H1 (cell line): ENCODE measurements at regions not wholly inside any gene's neighbourhood (a gene's known extent, or its start where the extent isn't known, plus 50 kb on each side); places are given as distances from the start of the nearest gene placed in this dataset.

ENCODE experiments used
- CTCF ChIA-PET: fragments of 300-600 bp; sonication (Branson Sonifier 250); formaldehyde crosslinking; loops from one replicate; lab custom pipeline; 2021; ENCODE audit not compliant: partially characterized antibody; lab: Charles Lee
- POLR2A ChIA-PET: fragments of 300-600 bp; sonication (Branson Sonifier 250); formaldehyde crosslinking; loops from one replicate; lab custom pipeline; 2021; ENCODE audit warnings: inconsistent platforms; ENCODE audit not compliant: partially characterized antibody; lab: Charles Lee
- DNase-seq, 2 experiments: peaks; one replicate each; pipeline versions ENCODE4 v3.0.0 to v3.0.0-alpha.2; 2010 to 2022; ENCODE audit warnings: low spot score in 2 of 2, low read depth in 1 of 2, mixed read lengths in 1 of 2
- FAIRE-seq: peaks from 2 replicates; lab custom pipeline; 2011; peaks lifted over from hg19 to GRCh38; lab: Jason Lieb, UNC
- H2AFZ ChIP-seq: 2 replicates; pipeline ENCODE4 v1.8.1; 2012; ENCODE audit warnings: low read length, inconsistent platforms
- H2AK5ac ChIP-seq: 2 replicates; pipeline ENCODE4 v1.6.1; 2013; ENCODE audit warnings: low read depth, low read length
- H2BK120ac ChIP-seq: replicated peaks from 2 replicates; pipeline ENCODE3; 2013; ENCODE audit warnings: low read depth, low read length, inconsistent platforms
- H2BK12ac ChIP-seq: 2 replicates; pipeline ENCODE4 v1.6.1; 2013; ENCODE audit warnings: low read depth, low read length
- H2BK15ac ChIP-seq: 2 replicates; pipeline ENCODE4 v1.6.1; 2013; ENCODE audit warnings: low read length
- H2BK20ac ChIP-seq: 2 replicates; pipeline ENCODE4 v1.6.1; 2013; ENCODE audit warnings: low read length
- H2BK5ac ChIP-seq: 2 replicates; pipeline ENCODE4 v1.6.1; 2013; ENCODE audit warnings: low read depth, low read length
- H3K14ac ChIP-seq: 2 replicates; pipeline ENCODE4 v1.6.1; 2013; ENCODE audit warnings: inconsistent platforms; ENCODE audit not compliant: insufficient read length
- H3K18ac ChIP-seq: 2 replicates; pipeline ENCODE4 v1.6.1; 2013; ENCODE audit warnings: low read length; ENCODE audit errors: extremely low read depth
- H3K23ac ChIP-seq: 2 replicates; pipeline ENCODE4 v1.6.1; 2013; ENCODE audit warnings: inconsistent platforms; ENCODE audit not compliant: insufficient read length
- H3K23me2 ChIP-seq: 2 replicates; pipeline ENCODE4 v1.6.1; 2013; ENCODE audit warnings: low read depth, low read length
- H3K27ac ChIP-seq: 2 replicates; pipeline ENCODE4 v1.6.1; 2011; ENCODE audit warnings: low read depth, low read length, inconsistent platforms
- H3K27me3 ChIP-seq, 4 experiments: replicated peaks in 1 of 4; 1 replicate in 1 of 4; 2 replicates in 3 of 4; pipeline versions ENCODE4 v1.6.1 to v1.8.1; 2011 to 2013; ENCODE audit warnings: low read length in 3 of 4, mild to moderate bottlenecking in 3 of 4, inconsistent platforms in 2 of 4, mixed read lengths in 2 of 4, moderate library complexity in 1 of 4; ENCODE audit not compliant: control insufficient read depth in 3 of 4, insufficient read depth in 3 of 4; ENCODE audit errors: extremely low read depth in 1 of 4
- H3K36me3 ChIP-seq, 4 experiments: 2 replicates each; pipeline versions ENCODE4 v1.6.1 to v1.8.1; 2011 to 2013; ENCODE audit warnings: mild to moderate bottlenecking in 4 of 4, low read length in 3 of 4, moderate library complexity in 2 of 4, control low read depth in 1 of 4, inconsistent platforms in 1 of 4; ENCODE audit not compliant: insufficient read depth in 4 of 4, control insufficient read depth in 2 of 4
- H3K4ac ChIP-seq: replicated peaks from 2 replicates; pipeline ENCODE3; 2013; ENCODE audit warnings: low read length, low read depth, mixed read lengths, inconsistent platforms; ENCODE audit not compliant: insufficient read length
- H3K4me1 ChIP-seq, 4 experiments: replicated peaks in 1 of 4; 1 replicate in 1 of 4; 2 replicates in 3 of 4; pipeline versions ENCODE4 v1.6.1 to v1.8.1; 2011 to 2013; ENCODE audit warnings: low read length in 3 of 4, inconsistent platforms in 2 of 4, mixed read lengths in 1 of 4; ENCODE audit not compliant: insufficient read depth in 4 of 4, control insufficient read depth in 3 of 4
- H3K4me2 ChIP-seq, 2 experiments: 2 replicates each; pipeline versions ENCODE4 v1.6.1 to v1.8.1; 2011 to 2013; ENCODE audit warnings: low read depth in 2 of 2, low read length in 2 of 2, control low read depth in 1 of 2, inconsistent platforms in 1 of 2, mild to moderate bottlenecking in 1 of 2; ENCODE audit not compliant: insufficient read depth in 1 of 2
- H3K4me3 ChIP-seq, 4 experiments: fragments of 200-600, 300-600 bp in 1 of 4; sonication (generic), shearing (Covaris generic), sonication (Bioruptor Twin) in 1 of 4; 2 replicates each; pipeline versions ENCODE4 v1.5.1 to v1.8.1; 2011 to 2016; ENCODE audit warnings: low read length in 4 of 4, low read depth in 3 of 4, control low read depth in 2 of 4, inconsistent platforms in 2 of 4, mild to moderate bottlenecking in 2 of 4, mixed read lengths in 1 of 4, moderate library complexity in 1 of 4; ENCODE audit not compliant: insufficient read depth in 2 of 4; ENCODE audit errors: extremely low read depth in 1 of 4
- H3K56ac ChIP-seq: replicated peaks from 2 replicates; pipeline ENCODE3; 2013; ENCODE audit warnings: low read depth, mild to moderate bottlenecking, mixed read lengths, low read length, inconsistent platforms; ENCODE audit not compliant: insufficient read length
- H3K79me1 ChIP-seq: 2 replicates; pipeline ENCODE4 v1.6.1; 2013; ENCODE audit warnings: low read depth, low read length, control low read depth
- H3K79me2 ChIP-seq, 2 experiments: 2 replicates each; pipeline versions ENCODE4 v1.6.1 to v1.8.1; 2012 to 2013; ENCODE audit warnings: low read length in 2 of 2, mild to moderate bottlenecking in 2 of 2, inconsistent platforms in 1 of 2; ENCODE audit not compliant: insufficient read depth in 2 of 2, control insufficient read depth in 1 of 2
- H3K9ac ChIP-seq, 4 experiments: replicated peaks in 1 of 4; 1 replicate in 1 of 4; 2 replicates in 3 of 4; pipeline versions ENCODE4 v1.6.1 to v1.8.1; 2011 to 2013; ENCODE audit warnings: low read depth in 3 of 4, low read length in 3 of 4, control low read depth in 2 of 4, mild to moderate bottlenecking in 2 of 4, moderate library complexity in 2 of 4, inconsistent platforms in 1 of 4; ENCODE audit errors: extremely low read depth in 1 of 4
- H3K9me3 ChIP-seq, 2 experiments: 2 replicates each; pipeline versions ENCODE4 v1.6.1 to v1.8.1; 2012 to 2013; ENCODE audit warnings: mild to moderate bottlenecking in 2 of 2, moderate library complexity in 2 of 2, control low read depth in 1 of 2, inconsistent platforms in 1 of 2, low read depth in 1 of 2, low read length in 1 of 2, mixed read lengths in 1 of 2; ENCODE audit not compliant: insufficient read depth in 2 of 2
- H4K20me1 ChIP-seq, 2 experiments: replicated peaks in 1 of 2; 2 replicates each; pipeline versions ENCODE3 to v1.8.1; 2011 to 2013; ENCODE audit warnings: inconsistent platforms in 2 of 2, low read length in 2 of 2, mild to moderate bottlenecking in 1 of 2; ENCODE audit not compliant: insufficient read depth in 2 of 2, control insufficient read depth in 1 of 2
- H4K5ac ChIP-seq: 2 replicates; pipeline ENCODE4 v1.6.1; 2013; ENCODE audit warnings: low read length, low read depth, mixed read lengths, inconsistent platforms; ENCODE audit not compliant: insufficient read length
- H4K8ac ChIP-seq: 2 replicates; pipeline ENCODE4 v1.8.0; 2013; ENCODE audit warnings: mild to moderate bottlenecking, moderate library complexity, low read length, inconsistent platforms; ENCODE audit not compliant: insufficient read depth; ENCODE audit errors: extremely low read depth
- H4K91ac ChIP-seq: replicated peaks from 2 replicates; pipeline ENCODE3; 2013; ENCODE audit warnings: low read length, mixed read lengths, inconsistent platforms; ENCODE audit not compliant: insufficient read length
- CBX5 ChIP-seq: fragments of 300-800, 300-1000 bp; sonication (generic); IDR thresholded peaks from 2 replicates; pipeline ENCODE4 v1.7.1; 2016; ENCODE audit warnings: antibody characterized with exemption, low read length, low read depth
- CREB1 ChIP-seq: IDR thresholded peaks from 2 replicates; pipeline ENCODE4 v1.6.1; 2012; ENCODE audit warnings: inconsistent platforms
- CTBP2 ChIP-seq: IDR thresholded peaks from 2 replicates; pipeline ENCODE4 v1.7.0; 2011; ENCODE audit warnings: borderline replicate concordance, mild to moderate bottlenecking, moderate library complexity, mixed read lengths, low read length; ENCODE audit not compliant: insufficient read depth, insufficient read length
- HDAC6 ChIP-seq: IDR thresholded peaks from one replicate; pipeline ENCODE4 v1.7.1; 2012; ENCODE audit warnings: low read depth, mild to moderate bottlenecking, inconsistent platforms, low read length, moderate library complexity
- KDM5A ChIP-seq: fragments of 200-600 bp; IDR thresholded peaks from 2 replicates; pipeline ENCODE4 v1.7.1; 2012; ENCODE audit warnings: mild to moderate bottlenecking, low read length, inconsistent platforms, mixed read lengths
- RFX5 ChIP-seq: IDR thresholded peaks from 2 replicates; pipeline ENCODE4 v1.6.1; 2011; ENCODE audit warnings: low read depth, low read length, improper control_type of control experiment, borderline replicate concordance
- SP4 ChIP-seq: IDR thresholded peaks from 2 replicates; pipeline ENCODE4 v1.6.1; 2012; ENCODE audit warnings: low read length, inconsistent platforms
- TEAD4 ChIP-seq: IDR thresholded peaks from 2 replicates; pipeline ENCODE4 v1.6.1; 2012; ENCODE audit warnings: low read depth, low read length, inconsistent platforms, mixed read lengths

DNA sequence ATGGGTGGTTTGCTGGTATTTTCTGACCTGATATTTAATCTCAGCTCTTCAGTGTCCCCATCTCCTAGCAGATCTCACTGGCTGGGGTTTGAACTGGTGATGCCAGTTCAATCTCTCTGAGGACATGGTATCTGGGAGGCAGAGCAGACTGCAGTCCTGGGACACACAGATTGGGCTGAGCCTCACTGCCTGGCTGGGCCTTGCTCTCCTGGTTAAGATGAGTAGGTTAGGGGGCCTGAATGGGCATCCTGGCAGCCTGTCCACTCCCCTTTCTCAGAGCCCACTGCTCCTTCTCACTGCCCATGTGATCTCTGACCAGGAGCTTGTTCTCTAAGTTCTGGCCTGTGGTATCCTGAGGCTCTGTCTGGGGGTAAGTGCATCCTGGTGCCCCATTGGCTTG lies 363.4 kb downstream of the GLRX3 start:
- no peaks in the 10 kb centered on the region for H3K79me1 ChIP-seq
- ChIA-PET CTCF (no interaction called here), POLR2A (no interaction called here)
- peaks cover 0 to 6% of the 10 kb centered on the region in 2 experiments; a peak in 1 of 4 replicates for H3K9me3 ChIP-seq
- H2BK20ac ChIP-seq: no peak overlapping the region
- H3K14ac ChIP-seq: no peak overlapping the region
- no peak overlapping the region for H3K56ac ChIP-seq
- no peak overlapping the region for H3K18ac ChIP-seq
- H3K79me2 ChIP-seq: no peaks in the 10 kb centered on the region
- H2BK120ac ChIP-seq: no peak overlapping the region
- H3K4me1 ChIP-seq: no peaks in the 10 kb centered on the region
- DNase-seq (peak in 1 of 2 experiments; percentile 7), FAIRE-seq (no peak)
- H3K23ac ChIP-seq: no peak overlapping the region
- no peak overlapping the region for H2BK12ac ChIP-seq
- no peaks in the 10 kb centered on the region for H4K20me1 ChIP-seq
- H2BK15ac ChIP-seq: no peak overlapping the region
- H4K5ac ChIP-seq: no peak overlapping the region
- H3K23me2 ChIP-seq: no peaks in the 10 kb centered on the region
- H3K4ac ChIP-seq: no peak overlapping the region
- H3K4me3 ChIP-seq: no peak overlapping the region
- no peak overlapping the region for H4K8ac ChIP-seq
- H3K4me2 ChIP-seq: no peak overlapping the region
- H4K91ac ChIP-seq: no peak overlapping the region
- H3K9ac ChIP-seq: no peak overlapping the region
- H2AK5ac ChIP-seq: no peak overlapping the region
- no peak overlapping the region for H2BK5ac ChIP-seq
- H3K36me3 ChIP-seq: no peaks in the 10 kb centered on the region
- no peak overlapping the region for H3K27ac ChIP-seq
- no peaks in the 10 kb centered on the region for H3K27me3 ChIP-seq
- H2AFZ ChIP-seq: no peak overlapping the region
- TF ChIP-seq TEAD4 (no peak), HDAC6 (no peak), SP4 (no peak), CBX5 (no peak), CREB1 (no peak), CTBP2 (no peak), RFX5 (no peak), KDM5A (no peak)
